GM12873 (cell line): ENCODE measurements at regions not wholly inside any gene's neighbourhood (a gene's known extent, or its start where the extent isn't known, plus 50 kb on each side); places are given as distances from the start of the nearest gene placed in this dataset.

Experiments
- CTCF ChIP-seq: IDR thresholded peaks from 2 replicates; pipeline ENCODE4 v1.5.1; 2012; ENCODE audit warnings: low read depth, mild to moderate bottlenecking, moderate library complexity, low read length, control low read depth; ENCODE audit not compliant: insufficient read depth; ENCODE audit errors: missing control alignments

- TF ChIP-seq CTCF = peak; percentile 36
These were observed 152.3 kb downstream of the FCRL5 start for GRCh38 chr1:157399984-157400382.

GRCh38 chr1:157399343-157399983, 152.9 kb downstream of the FCRL5 start:
- no peak for TF ChIP-seq CTCF

- TF ChIP-seq CTCF = no peak
These were observed 161.7 kb downstream of the FCRL5 start for GRCh38 chr1:157390651-157391050.

GRCh38 chr1:157388057-157388456, 164.3 kb downstream of the FCRL5 start:
- no peak for TF ChIP-seq CTCF

GRCh38 chr1:157384258-157384657, 168.1 kb downstream of the FCRL5 start:
- no peak for TF ChIP-seq CTCF

GRCh38 chr1:157382351-157382750, 170.0 kb downstream of the FCRL5 start:
- TF ChIP-seq CTCF = no peak

- TF ChIP-seq CTCF = no peak
These were observed 171.8 kb downstream of the FCRL5 start for GRCh38 chr1:157380523-157380922.

- TF ChIP-seq CTCF = peak; percentile 78
These were observed 175.0 kb downstream of the FCRL5 start for GRCh38 chr1:157377280-157377713.
